ENCODE measurements at regions not wholly inside any gene's neighbourhood (a gene's known extent, or its start where the extent isn't known, plus 50 kb on each side); places are given as distances from the start of the nearest gene placed in this dataset.

DNA sequence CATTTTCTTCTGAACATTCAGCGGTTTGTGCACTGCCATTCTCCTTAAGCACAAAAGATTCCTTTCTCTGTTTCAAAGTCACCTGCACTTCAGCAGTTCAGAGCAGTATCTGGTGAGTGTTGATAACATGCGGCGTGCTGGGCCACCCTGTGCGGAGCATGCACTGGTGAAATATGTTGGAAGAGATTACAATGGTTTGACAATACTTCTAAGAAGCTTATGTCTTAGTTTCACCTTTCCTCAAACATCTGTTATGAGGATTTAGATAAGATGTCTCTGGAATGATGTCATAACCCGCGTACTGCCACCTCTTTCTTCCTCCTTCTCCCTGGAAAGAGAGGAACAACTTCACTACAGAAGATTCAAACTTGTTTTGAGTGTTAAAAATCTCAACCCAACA lies 650.3 kb downstream of the AJAP1 start:
- Histone ChIP-seq H3K27me3 (no peaks in the 10 kb centered on the region), H3K9me3 (no peaks in the 10 kb centered on the region), H3K4me3 (no peak overlapping the region), H3K27ac (no peak overlapping the region), H3K4me1 (no peaks in the 10 kb centered on the region), H3K36me3 (no peaks in the 10 kb centered on the region)
- intact Hi-C loops (cut with DNase I): no loop called here
- TF ChIP-seq, protein P1, sequence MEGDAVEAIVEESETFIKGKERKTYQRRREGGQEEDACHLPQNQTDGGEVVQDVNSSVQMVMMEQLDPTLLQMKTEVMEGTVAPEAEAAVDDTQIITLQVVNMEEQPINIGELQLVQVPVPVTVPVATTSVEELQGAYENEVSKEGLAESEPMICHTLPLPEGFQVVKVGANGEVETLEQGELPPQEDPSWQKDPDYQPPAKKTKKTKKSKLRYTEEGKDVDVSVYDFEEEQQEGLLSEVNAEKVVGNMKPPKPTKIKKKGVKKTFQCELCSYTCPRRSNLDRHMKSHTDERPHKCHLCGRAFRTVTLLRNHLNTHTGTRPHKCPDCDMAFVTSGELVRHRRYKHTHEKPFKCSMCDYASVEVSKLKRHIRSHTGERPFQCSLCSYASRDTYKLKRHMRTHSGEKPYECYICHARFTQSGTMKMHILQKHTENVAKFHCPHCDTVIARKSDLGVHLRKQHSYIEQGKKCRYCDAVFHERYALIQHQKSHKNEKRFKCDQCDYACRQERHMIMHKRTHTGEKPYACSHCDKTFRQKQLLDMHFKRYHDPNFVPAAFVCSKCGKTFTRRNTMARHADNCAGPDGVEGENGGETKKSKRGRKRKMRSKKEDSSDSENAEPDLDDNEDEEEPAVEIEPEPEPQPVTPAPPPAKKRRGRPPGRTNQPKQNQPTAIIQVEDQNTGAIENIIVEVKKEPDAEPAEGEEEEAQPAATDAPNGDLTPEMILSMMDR (IDR thresholded peaks at IDR 0.05): no peak
- no peak for DNase-seq
- ATAC-seq: no peak
- 52% methylated on average over 5 of the region's 6 CpGs for WGBS (ENCODE audit: insufficient coverage, low coverage, low lambda C conversion rate, missing lambda C conversion rate)

DNA sequence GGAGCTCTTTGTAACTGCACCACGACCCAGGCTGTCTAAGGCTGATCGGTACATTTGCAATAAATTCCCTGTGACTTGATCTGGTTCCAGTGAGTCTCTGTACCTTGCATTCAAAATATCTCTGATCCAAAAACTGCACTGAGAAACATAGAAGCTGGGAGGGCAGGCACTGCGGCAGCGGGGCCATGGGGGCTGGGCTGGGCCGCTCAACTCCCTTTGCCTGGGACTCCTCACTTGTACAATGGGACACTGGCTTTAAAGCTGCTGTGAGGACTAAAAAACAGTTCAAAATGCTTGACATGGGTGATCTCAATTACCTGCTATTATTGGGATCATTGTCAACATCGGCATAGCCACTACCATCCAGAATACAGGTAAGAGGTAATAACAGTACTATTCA lies 644.0 kb downstream of the AJAP1 start:
- TF ChIP-seq, protein P1 (IDR thresholded peaks at IDR 0.05): no peak
- TF ChIP-seq POLR2A (IDR thresholded peaks at IDR 0.05): no peak
- intact Hi-C loops (cut with DNase I): no loop called here
- no peak overlapping the region for H3K4me3 ChIP-seq
- H3K27me3 ChIP-seq: no peaks in the 10 kb centered on the region
- 79% methylated on average over 3 of the region's 6 CpGs for WGBS (ENCODE audit: insufficient coverage, low coverage, low lambda C conversion rate, missing lambda C conversion rate)
- H3K4me1 ChIP-seq: no peaks in the 10 kb centered on the region
- no peaks in the 10 kb centered on the region for H3K36me3 ChIP-seq
- H3K27ac ChIP-seq: no peak overlapping the region
- ATAC-seq (no peak), DNase-seq (no peak)
- no peaks in the 10 kb centered on the region for H3K9me3 ChIP-seq

GRCh38 chr1:5297886-5298239 lies 643.5 kb downstream of the AJAP1 start:
- Histone ChIP-seq H3K27ac (no peak overlapping the region), H3K4me3 (no peak overlapping the region), H3K9me3 (no peaks in the 10 kb centered on the region), H3K27me3 (no peaks in the 10 kb centered on the region), H3K4me1 (no peaks in the 10 kb centered on the region), H3K36me3 (no peaks in the 10 kb centered on the region)
- no peak for ATAC-seq
- no peak for TF ChIP-seq POLR2A (IDR thresholded peaks at IDR 0.05)
- TF ChIP-seq, protein P1 (IDR thresholded peaks at IDR 0.05): no peak
- no peak for DNase-seq
- intact Hi-C loops (cut with DNase I): no loop called here
- no CpG with 5 or more reads among the region's 1 CpG for WGBS (ENCODE audit: insufficient coverage, low coverage, low lambda C conversion rate, missing lambda C conversion rate)

DNA sequence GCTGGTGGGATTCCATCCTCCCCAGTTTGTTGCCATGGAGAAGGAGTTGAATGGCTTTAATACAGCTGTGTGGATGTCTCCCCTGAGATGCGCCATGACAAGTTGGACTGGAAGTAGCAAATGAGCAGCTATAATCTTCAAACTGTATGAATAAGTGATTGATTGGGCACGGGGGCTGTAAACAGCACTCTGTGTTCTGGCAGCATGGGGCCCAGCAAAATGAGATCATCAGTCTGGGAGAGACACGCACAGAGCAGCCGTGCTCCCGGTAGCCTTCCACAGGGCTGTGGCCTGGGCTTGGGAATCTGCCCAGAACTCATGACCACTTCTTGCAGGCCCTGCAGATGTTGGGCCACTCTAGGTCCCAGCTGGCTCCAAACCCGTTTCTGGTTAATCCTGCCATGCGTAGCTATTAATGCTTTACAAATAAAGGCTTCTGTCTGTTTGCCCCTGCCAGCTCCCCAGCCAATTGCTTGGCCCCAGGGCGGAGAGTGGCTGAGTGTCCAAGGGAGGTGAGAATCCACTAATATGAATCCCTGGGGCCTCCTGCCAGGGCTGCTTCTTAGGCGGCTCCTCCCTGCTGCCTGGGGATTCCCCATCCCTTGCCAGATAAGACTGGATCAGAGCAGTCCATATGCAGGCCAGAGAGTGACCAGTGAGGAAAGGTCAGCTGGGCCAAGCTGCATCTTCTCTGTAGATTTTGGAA lies 642.9 kb downstream of the AJAP1 start:
- Histone ChIP-seq H3K4me3 (no peak overlapping the region), H3K4me1 (no peaks in the 10 kb centered on the region), H3K36me3 (no peaks in the 10 kb centered on the region), H3K27me3 (no peaks in the 10 kb centered on the region), H3K27ac (no peak overlapping the region), H3K9me3 (no peaks in the 10 kb centered on the region)
- no peak for DNase-seq
- ATAC-seq: peak in 1 of 4 donors; percentile 28
- TF ChIP-seq, protein P1 (IDR thresholded peaks at IDR 0.05): no peak
- no peak for TF ChIP-seq POLR2A (IDR thresholded peaks at IDR 0.05)
- WGBS (ENCODE audit: insufficient coverage, low coverage, low lambda C conversion rate, missing lambda C conversion rate): 69% methylated on average over 5 of the region's 9 CpGs
- intact Hi-C loops (cut with DNase I): no loop called here

All from right lobe of liver (tissue), 6 donors.